ENCODE measurements at regions not wholly inside any gene's neighbourhood (a gene's known extent, or its start where the extent isn't known, plus 50 kb on each side); places are given as distances from the start of the nearest gene placed in this dataset.
A peak's percentile ranks its signal among the peaks of the same experiment; 100 is the strongest.

- H3K27me3 Mint-ChIP-seq (ENCODE audit: low read depth) = peaks cover 13% of the 10 kb centered on the region
- TF ChIP-seq CTCF (IDR thresholded peaks at IDR 0.05; ENCODE audit: unreplicated experiment in 3 of 3) = no peak
- peaks cover 22% of the 10 kb centered on the region for H3K4me1 Mint-ChIP-seq
- H3K4me3 Mint-ChIP-seq = no peak overlapping the region
- H3K36me3 Mint-ChIP-seq (ENCODE audit: low read depth) = no peaks in the 10 kb centered on the region
- H3K27ac Mint-ChIP-seq = peak overlapping the region in 1 of 3 experiments; percentile 4
- no peaks in the 10 kb centered on the region for H3K9me3 Mint-ChIP-seq
Measured at GRCh38 chr13:106376401-106377112, 158.9 kb downstream of the EFNB2 start.

- Mint-ChIP-seq H3K27ac (peak overlapping the region in 1 of 3 experiments; percentile 79), H3K27me3 (ENCODE audit: low read depth) (peaks cover 13% of the 10 kb centered on the region), H3K36me3 (ENCODE audit: low read depth) (no peaks in the 10 kb centered on the region), H3K9me3 (no peaks in the 10 kb centered on the region), H3K4me1 (peaks cover 22% of the 10 kb centered on the region), H3K4me3 (no peak overlapping the region)
- no peak for TF ChIP-seq CTCF (IDR thresholded peaks at IDR 0.05; ENCODE audit: unreplicated experiment in 3 of 3)
Measured at GRCh38 chr13:106375085-106375484, 160.4 kb downstream of the EFNB2 start.

- H3K4me1 Mint-ChIP-seq = peaks cover 22% of the 10 kb centered on the region
- peaks cover 13% of the 10 kb centered on the region for H3K27me3 Mint-ChIP-seq (ENCODE audit: low read depth)
- H3K27ac Mint-ChIP-seq = peak overlapping the region; percentile 60 to 79 (median 73)
- no peak overlapping the region for H3K4me3 Mint-ChIP-seq
- no peaks in the 10 kb centered on the region for H3K9me3 Mint-ChIP-seq
- TF ChIP-seq CTCF (IDR thresholded peaks at IDR 0.05; ENCODE audit: unreplicated experiment in 3 of 3) = no peak
- no peaks in the 10 kb centered on the region for H3K36me3 Mint-ChIP-seq (ENCODE audit: low read depth)
Measured at GRCh38 chr13:106374631-106375030, 160.8 kb downstream of the EFNB2 start.

GRCh38 chr13:106373989-106374572, 161.4 kb downstream of the EFNB2 start:
- no peak for TF ChIP-seq CTCF (IDR thresholded peaks at IDR 0.05; ENCODE audit: unreplicated experiment in 3 of 3)
- Mint-ChIP-seq H3K4me3 (peak overlapping the region in 1 of 3 experiments; percentile 1), H3K27me3 (ENCODE audit: low read depth) (peaks cover 13% of the 10 kb centered on the region), H3K9me3 (no peaks in the 10 kb centered on the region), H3K27ac (peak overlapping the region; percentile 60 to 79 (median 73)), H3K36me3 (ENCODE audit: low read depth) (no peaks in the 10 kb centered on the region), H3K4me1 (peaks cover 22% of the 10 kb centered on the region)

GRCh38 chr13:106373304-106373988, 162.0 kb downstream of the EFNB2 start:
- no peaks in the 10 kb centered on the region for H3K36me3 Mint-ChIP-seq (ENCODE audit: low read depth)
- H3K9me3 Mint-ChIP-seq = no peaks in the 10 kb centered on the region
- no peak for TF ChIP-seq CTCF (IDR thresholded peaks at IDR 0.05; ENCODE audit: unreplicated experiment in 3 of 3)
- H3K4me1 Mint-ChIP-seq = peaks cover 22% of the 10 kb centered on the region
- peaks cover 11% of the 10 kb centered on the region for H3K27me3 Mint-ChIP-seq (ENCODE audit: low read depth)
- no peak overlapping the region for H3K4me3 Mint-ChIP-seq
- H3K27ac Mint-ChIP-seq = peak overlapping the region; percentile 71 to 81 (median 79)
